Endothelial cell (in vitro differentiated cells): ENCODE measurements at regions not wholly inside any gene's neighbourhood (a gene's known extent, or its start where the extent isn't known, plus 50 kb on each side); places are given as distances from the start of the nearest gene placed in this dataset.

ENCODE experiments used
- DNase-seq: peaks from one replicate; pipeline ENCODE4 v3.0.0; 2021; ENCODE audit warnings: low spot score
- H3K27ac Mint-ChIP-seq: one replicate; pipeline ENCODE4 v1.8.0; 2021; ENCODE audit warnings: mixed read lengths, inconsistent platforms; ENCODE audit not compliant: unreplicated experiment
- H3K27me3 Mint-ChIP-seq: one replicate; pipeline ENCODE4 v1.8.0; 2021; ENCODE audit warnings: mild to moderate bottlenecking, moderate library complexity, mixed read lengths, inconsistent platforms; ENCODE audit not compliant: unreplicated experiment
- H3K36me3 Mint-ChIP-seq: one replicate; pipeline ENCODE4 v1.8.0; 2021; ENCODE audit warnings: mild to moderate bottlenecking, low read depth, mixed read lengths, inconsistent platforms; ENCODE audit not compliant: unreplicated experiment
- H3K4me1 Mint-ChIP-seq: one replicate; pipeline ENCODE4 v1.8.0; 2021; ENCODE audit warnings: mild to moderate bottlenecking, mixed read lengths, inconsistent platforms; ENCODE audit not compliant: unreplicated experiment
- H3K4me3 Mint-ChIP-seq: one replicate; pipeline ENCODE4 v1.8.0; 2021; ENCODE audit warnings: mild to moderate bottlenecking, mixed read lengths, inconsistent platforms; ENCODE audit not compliant: unreplicated experiment
- H3K9me3 Mint-ChIP-seq: one replicate; pipeline ENCODE4 v1.8.0; 2021; ENCODE audit warnings: mixed read lengths, inconsistent platforms; ENCODE audit not compliant: unreplicated experiment
- TF ChIP-seq, protein P1 (sequence below): fragments of 200-600 bp; sonication (generic); IDR thresholded peaks from one replicate; pipeline ENCODE4 v1.5.0; 2021; ENCODE audit warnings: antibody characterized with exemption; ENCODE audit not compliant: unreplicated experiment

DNA sequence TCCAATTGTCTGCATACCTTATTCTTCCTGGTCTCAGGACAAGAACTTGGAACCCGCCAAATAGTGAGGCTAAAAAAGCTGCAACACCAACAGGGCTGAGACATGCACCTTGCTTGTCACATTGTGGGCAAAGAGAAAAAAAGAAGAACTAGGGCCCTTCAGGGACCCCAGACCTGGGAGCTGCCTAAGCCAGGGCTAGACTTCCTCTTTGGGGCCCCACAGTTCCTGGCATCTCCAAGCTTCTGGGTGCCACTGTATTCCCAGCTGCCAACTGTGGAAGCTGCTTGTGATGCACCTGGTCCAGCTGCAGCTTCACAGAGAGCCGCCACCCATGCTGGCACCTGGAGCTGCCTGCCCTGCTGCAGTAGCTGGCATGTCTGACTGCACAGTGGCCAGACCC is 370.6 kb downstream of the CD83 start:
- DNase-seq: no peak
- Mint-ChIP-seq H3K4me3 (no peak overlapping the region), H3K27me3 (peaks cover 1% of the 10 kb centered on the region), H3K9me3 (peaks cover 5% of the 10 kb centered on the region), H3K4me1 (no peaks in the 10 kb centered on the region), H3K27ac (no peak overlapping the region), H3K36me3 (peaks cover 3% of the 10 kb centered on the region)
- TF ChIP-seq, protein P1, sequence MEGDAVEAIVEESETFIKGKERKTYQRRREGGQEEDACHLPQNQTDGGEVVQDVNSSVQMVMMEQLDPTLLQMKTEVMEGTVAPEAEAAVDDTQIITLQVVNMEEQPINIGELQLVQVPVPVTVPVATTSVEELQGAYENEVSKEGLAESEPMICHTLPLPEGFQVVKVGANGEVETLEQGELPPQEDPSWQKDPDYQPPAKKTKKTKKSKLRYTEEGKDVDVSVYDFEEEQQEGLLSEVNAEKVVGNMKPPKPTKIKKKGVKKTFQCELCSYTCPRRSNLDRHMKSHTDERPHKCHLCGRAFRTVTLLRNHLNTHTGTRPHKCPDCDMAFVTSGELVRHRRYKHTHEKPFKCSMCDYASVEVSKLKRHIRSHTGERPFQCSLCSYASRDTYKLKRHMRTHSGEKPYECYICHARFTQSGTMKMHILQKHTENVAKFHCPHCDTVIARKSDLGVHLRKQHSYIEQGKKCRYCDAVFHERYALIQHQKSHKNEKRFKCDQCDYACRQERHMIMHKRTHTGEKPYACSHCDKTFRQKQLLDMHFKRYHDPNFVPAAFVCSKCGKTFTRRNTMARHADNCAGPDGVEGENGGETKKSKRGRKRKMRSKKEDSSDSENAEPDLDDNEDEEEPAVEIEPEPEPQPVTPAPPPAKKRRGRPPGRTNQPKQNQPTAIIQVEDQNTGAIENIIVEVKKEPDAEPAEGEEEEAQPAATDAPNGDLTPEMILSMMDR: no peak

DNA sequence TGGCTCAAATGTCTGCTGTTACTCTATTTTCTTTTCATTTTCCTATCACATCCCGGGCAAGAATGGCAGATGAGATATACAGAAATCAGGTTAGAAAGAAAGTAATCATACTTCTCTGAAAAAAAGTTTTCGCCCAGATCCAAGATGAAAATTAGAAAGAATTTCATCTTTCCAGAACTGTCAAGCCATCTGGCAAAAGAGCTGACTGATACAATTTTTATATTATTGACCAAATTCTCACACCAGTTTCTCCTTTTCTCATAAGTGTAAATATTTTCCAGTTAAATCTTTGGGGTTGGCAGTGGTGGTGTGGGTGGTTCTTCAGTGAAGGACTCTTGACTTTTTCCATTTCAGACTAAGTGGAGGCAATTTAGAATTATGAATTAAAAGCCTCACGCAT is 371.9 kb downstream of the CD83 start:
- no peak for DNase-seq
- peaks cover 1% of the 10 kb centered on the region for H3K27me3 Mint-ChIP-seq
- no peaks in the 10 kb centered on the region for H3K4me1 Mint-ChIP-seq
- TF ChIP-seq, protein P1: no peak
- no peak overlapping the region for H3K27ac Mint-ChIP-seq
- peaks cover 3% of the 10 kb centered on the region for H3K36me3 Mint-ChIP-seq
- H3K4me3 Mint-ChIP-seq: no peak overlapping the region
- peaks cover 5% of the 10 kb centered on the region for H3K9me3 Mint-ChIP-seq

DNA sequence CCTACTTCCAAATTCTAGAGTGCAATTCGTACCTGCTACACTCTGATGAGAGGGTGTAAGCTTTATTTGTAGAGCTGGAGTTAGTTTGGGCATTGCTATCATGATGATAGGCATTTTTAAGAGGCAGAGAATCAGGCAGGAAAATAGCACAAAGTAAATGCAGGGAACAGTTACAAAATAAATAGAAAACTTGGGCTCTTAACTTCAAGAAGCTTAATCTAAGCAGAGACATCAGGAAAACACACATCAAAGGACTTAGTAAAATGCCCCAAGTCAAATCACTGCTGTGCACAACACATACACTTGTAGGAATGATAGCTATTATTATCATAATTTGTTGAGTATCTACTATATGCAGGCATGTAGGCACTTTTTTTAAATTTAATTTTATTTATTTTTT is 381.2 kb downstream of the CD83 start:
- H3K27ac Mint-ChIP-seq: no peak overlapping the region
- no peaks in the 10 kb centered on the region for H3K36me3 Mint-ChIP-seq
- no peaks in the 10 kb centered on the region for H3K4me1 Mint-ChIP-seq
- no peaks in the 10 kb centered on the region for H3K27me3 Mint-ChIP-seq
- DNase-seq: no peak
- TF ChIP-seq, protein P1: no peak
- H3K9me3 Mint-ChIP-seq: no peaks in the 10 kb centered on the region
- no peak overlapping the region for H3K4me3 Mint-ChIP-seq

DNA sequence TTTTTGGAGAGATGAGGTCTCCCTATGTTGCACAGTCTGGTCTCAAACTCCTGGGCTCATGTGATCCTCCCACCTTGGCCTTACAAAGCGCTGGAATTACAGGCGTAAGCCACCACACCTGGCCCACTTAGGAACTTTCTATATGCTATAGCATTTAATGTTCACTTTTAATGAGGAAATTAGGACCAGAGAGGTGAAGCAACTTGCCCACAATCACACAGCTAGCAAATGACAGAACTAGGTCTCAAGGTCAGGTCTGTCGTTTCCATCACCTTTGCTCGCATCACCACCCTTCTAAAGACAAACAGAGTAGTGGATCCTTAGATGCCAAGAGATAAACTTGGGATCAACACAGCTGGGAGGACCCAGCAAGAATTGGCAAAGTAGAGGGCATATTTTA is 381.7 kb downstream of the CD83 start:
- TF ChIP-seq, protein P1: no peak
- H3K27me3 Mint-ChIP-seq: no peaks in the 10 kb centered on the region
- no peak for DNase-seq
- peaks cover 2% of the 10 kb centered on the region for H3K4me1 Mint-ChIP-seq
- H3K9me3 Mint-ChIP-seq: no peaks in the 10 kb centered on the region
- no peaks in the 10 kb centered on the region for H3K36me3 Mint-ChIP-seq
- H3K27ac Mint-ChIP-seq: no peak overlapping the region
- no peak overlapping the region for H3K4me3 Mint-ChIP-seq

DNA sequence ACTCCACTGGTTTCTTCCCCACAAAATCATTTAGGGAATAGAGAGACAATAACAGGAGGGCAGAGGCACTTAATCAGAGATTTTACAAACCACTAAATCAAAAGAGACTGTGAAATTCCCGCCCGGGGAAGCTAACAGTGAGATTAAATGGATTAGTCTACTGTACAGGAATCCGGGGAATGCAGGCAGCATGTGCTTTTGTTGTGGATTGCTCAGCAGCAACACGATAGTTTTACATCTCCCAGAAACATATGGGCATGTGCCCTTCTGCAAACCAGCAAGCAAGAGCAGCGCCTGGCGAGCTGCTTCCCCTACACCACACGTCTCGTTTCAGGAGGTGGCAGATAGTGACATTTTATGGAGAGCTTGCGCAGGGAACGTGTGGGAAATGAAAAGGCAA is 382.3 kb downstream of the CD83 start:
- no peaks in the 10 kb centered on the region for H3K36me3 Mint-ChIP-seq
- TF ChIP-seq, protein P1: no peak
- no peak for DNase-seq
- H3K27me3 Mint-ChIP-seq: no peaks in the 10 kb centered on the region
- H3K4me1 Mint-ChIP-seq: peaks cover 2% of the 10 kb centered on the region
- no peak overlapping the region for H3K4me3 Mint-ChIP-seq
- no peaks in the 10 kb centered on the region for H3K9me3 Mint-ChIP-seq
- no peak overlapping the region for H3K27ac Mint-ChIP-seq
